T1000 (cell line): ENCODE measurements at regions not wholly inside any gene's neighbourhood (a gene's known extent, or its start where the extent isn't known, plus 50 kb on each side); places are given as distances from the start of the nearest gene placed in this dataset.

Source experiments
- DNase-seq: peaks from one replicate; lab custom pipeline; 2025; ENCODE audit warnings: mixed read lengths; lab: John Stamatoyannopoulos, UW

DNA sequence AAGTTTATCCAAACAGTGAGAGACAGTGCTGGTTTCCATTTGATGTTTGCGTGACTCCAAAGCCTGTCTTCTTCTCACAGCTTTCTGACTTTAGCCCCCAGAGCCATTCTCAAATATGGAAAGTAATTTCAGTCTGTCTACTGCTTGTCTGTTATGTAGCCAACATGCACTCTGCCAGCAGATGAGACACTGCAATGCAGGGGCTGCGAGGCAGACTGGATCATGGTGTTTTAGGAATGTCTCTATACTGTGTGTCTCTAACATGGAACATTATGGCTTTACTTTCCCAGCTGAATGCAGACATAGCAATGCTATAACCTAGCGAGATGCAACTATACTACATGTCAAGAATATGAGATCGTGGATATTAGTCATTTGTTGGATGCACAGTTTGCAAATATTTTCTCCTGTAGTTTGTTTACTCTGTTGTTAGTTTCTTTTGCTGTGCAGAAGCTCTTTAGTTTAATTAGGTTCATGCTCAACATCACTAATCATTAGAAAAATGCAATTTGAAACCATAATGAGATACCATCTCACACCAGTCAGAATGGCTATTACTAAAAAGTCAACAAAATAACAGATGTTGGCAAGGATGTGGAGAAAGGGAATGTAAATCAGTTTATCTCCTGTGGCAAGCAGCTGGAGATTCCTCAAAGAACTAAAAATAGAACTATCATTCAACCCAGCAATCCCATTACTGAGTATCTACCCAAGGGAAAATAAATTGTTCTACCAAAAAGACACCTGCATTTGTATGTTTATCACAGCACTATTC lies 235.8 kb upstream of the TMTC1 start:
- no peak for DNase-seq

DNA sequence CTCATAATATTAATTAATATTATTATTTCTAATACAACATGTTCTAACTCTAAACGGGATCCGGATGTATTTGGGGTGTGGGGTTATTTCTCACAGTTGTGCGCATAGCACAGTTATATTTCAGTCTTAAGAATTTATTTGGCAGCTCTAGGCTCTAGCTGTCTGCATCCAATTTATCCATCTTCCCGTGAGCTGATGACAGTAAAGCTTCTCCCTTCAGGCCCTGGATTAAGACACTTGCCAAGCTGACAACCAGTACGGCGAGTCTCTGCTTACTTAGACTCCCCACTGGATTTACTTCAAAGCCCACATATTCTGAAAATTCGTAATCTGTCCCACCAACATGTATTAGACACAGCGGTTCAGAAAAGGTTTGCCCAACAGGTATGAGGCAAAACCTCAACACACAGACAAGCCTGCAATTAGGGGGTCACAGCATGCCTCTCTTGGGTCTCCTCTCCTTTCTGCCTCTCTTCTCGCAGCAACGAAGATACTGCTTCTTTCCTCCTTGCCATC lies 232.9 kb upstream of the TMTC1 start:
- DNase-seq = no peak

GRCh38 chr12:30015631-30016337 lies 232.0 kb upstream of the TMTC1 start:
- no peak for DNase-seq

DNA sequence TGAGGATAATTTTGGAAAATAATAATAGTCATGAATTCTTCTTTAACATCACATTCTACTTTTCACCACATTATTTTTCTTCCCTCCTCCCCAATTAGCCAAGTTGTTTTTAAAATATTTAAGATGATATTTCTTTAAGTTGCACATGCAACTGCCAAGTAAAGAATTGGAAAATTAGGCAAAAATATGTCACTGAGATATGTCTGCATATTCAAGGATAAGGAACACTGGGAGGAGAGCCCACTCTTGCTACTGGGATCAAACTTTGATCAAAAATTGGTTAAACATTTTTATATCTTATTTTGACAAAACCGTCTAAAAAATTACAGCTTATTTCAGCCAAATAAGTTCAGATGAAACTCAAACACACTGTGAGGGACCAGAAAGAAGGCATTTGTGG lies 231.2 kb upstream of the TMTC1 start:
- DNase-seq = no peak

- no peak for DNase-seq
These were observed 229.2 kb upstream of the TMTC1 start for GRCh38 chr12:30012816-30013450.

DNA sequence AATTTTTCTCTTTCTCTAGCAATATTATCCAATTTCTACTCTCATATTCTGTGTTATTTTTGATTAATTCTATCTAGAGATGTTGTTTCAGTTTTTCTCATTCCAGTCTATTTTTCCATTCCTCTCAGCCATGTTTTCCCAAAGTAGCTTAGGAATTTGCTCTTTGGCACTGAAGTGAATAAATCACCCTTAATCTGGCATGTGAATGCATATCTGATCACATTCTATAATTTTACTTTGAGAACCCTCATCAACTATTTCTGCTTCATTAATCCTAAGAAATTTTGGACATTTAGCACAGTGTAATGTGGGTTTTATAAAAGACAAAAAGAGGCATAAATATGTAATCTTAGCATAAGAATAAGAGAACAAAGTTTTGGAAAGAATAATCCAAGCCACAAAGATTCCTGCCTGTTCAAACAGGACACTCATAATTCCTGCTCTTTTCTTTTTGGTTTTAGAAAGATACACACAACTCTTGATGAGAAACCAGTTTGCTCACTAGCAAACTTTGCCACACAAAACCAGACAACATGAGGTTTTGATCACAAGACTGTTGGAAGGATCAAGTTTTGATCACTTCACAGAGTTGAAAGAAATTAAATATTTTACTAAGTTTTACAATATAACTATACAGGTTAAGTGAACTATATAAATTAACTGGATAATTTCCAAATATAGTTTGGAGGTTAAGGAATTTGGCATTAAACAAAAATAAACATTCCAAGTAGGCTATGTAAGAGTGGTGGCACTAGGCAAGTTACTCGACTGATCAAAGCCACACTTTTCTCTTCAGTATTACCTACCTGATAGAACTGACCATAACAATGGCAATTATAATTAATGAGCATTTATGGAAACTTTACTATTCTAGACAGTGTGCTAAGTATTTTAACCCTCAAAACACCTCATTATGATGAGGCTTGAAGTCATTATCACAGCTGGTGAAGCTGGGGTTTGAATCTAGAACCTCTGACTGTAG lies 226.6 kb upstream of the TMTC1 start:
- no peak for DNase-seq

DNA sequence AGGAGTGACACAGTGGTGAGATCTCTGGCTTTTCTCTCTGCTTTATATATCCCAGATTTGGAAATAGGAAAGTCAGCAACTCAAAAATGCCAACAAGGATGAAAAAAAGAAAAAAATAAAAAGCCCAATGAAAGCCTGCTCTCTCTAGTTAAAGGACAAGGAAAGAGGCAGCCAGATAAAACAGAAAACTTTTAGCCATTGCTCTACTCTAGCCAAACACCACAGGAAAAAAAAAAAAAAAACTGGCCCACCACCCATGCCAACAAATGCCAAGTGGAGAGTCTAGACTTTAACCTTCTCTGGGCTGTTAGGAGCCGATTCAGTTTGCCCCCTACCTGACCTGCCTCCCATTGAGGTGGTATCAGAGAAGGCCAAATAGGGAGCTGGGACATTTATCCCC lies 222.3 kb upstream of the TMTC1 start:
- DNase-seq = no peak

DNA sequence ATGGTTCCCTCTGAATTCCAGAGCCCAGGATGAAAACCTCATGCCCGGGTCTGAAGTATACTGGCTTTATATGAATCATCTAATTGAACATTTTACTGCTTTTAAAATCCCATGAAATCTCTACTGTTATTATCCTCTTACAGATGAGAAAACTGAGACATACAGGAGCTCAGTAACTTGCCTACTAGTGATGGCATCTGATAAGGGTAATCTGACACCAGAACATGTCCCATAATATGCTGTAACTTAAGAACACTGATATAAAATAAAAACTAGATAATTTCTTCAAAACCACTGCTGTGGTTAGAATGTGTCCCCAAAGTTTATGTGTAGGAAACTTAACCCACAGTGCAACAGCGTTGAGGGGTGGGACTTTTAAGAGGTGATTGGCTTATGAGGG lies 219.6 kb upstream of the TMTC1 start:
- no peak for DNase-seq

DNA sequence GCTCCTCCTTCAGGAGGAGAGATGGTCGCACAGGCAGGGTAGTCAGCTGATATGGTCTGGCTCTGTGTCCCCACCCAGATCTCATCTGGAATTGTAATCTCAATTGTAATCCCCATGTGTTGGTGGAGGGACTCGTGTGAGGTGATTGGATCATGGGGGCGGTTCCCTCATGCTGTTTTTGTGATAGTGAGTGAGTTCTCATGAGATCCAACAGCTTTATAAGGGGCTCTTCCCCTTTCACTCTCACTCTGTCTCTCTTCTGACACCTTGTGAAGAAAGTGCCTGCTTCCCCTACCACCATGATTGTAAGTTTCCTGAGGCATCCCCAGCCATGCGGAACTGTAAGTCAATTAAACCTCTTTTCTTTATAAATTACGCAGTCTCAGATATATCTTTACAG lies 218.9 kb upstream of the TMTC1 start:
- DNase-seq = no peak

- DNase-seq = no peak
These were observed 216.7 kb upstream of the TMTC1 start for GRCh38 chr12:30000401-30000800.

DNA sequence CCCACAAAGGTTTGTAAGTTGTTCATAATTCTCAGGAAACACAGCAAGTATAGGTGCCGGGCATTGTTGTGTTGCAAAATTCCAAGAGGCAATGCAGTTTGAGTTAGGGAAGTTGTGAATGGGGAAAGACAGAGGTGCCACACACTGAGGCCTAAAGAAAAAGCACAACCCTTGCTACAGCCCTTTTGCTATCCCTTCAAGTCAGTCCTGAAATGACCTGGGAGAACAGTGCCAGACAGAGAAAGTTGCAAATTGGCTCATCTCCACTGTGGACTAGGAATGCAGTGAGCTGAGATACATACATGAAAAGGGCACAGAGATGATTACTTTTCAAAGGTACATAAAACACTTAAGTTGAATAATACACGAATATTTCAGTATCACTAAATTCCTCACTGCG lies 213.3 kb upstream of the TMTC1 start:
- no peak for DNase-seq

- DNase-seq = no peak
These were observed 208.6 kb upstream of the TMTC1 start for GRCh38 chr12:29992366-29992765.

DNA sequence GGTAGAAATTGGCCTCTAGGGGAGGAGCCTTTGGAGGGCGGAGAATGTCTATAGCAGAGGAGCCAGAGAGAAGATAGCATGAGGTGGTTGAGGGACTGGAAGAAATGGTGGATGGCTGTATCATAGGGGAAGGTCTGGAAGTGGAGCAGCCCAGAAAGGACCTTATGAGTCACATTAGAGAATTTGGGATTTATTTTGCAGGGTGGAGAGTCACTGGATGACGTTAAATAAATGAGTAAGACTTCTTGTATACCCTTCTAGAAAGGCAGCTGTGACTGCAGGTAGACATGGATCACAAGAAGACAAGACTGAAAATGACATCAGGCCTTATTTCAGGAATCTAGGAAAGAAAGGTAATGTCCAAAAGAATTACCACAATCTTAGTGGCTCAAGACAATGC lies 208.2 kb upstream of the TMTC1 start:
- DNase-seq = no peak

GRCh38 chr12:29990971-29991370 lies 207.2 kb upstream of the TMTC1 start:
- no peak for DNase-seq

DNA sequence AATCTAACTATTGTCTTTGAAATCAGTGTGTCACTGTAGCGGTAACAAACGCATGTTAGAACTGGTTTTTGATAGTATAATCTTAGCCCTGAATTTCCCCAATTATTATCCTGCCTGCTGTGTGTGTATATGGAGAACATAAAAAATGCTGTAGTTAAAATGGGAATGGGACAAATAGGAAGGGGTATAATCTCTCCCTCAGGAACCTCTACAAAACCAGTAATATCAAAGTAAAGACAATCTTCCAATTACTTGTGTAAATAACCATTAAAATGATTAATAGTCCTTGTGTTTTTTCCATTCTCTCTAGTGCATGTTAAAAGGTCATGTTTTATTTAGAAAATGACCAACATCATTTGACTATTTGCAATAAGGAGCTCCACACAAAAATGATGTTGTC lies 200.1 kb upstream of the TMTC1 start:
- no peak for DNase-seq

DNA sequence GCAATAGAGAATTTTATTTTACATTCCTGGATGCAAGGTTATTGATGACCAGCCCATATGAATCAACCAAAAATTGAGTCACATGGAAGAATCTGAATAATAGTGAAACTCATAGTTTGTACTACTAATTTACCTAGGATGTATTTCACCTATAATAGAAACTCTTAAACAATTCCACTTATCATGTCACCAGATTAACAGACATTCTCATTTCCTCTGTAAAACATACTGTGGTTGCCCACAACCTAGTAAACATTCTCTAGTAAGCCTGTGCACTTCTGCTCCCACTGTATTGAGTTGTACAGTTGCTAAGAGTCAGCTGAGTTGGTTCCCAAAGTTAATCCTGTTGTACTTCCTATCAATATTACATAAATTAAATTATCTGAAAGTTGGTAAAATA lies 196.6 kb upstream of the TMTC1 start:
- no peak for DNase-seq

GRCh38 chr12:29971446-29971845 lies 187.7 kb upstream of the TMTC1 start:
- DNase-seq = no peak

DNA sequence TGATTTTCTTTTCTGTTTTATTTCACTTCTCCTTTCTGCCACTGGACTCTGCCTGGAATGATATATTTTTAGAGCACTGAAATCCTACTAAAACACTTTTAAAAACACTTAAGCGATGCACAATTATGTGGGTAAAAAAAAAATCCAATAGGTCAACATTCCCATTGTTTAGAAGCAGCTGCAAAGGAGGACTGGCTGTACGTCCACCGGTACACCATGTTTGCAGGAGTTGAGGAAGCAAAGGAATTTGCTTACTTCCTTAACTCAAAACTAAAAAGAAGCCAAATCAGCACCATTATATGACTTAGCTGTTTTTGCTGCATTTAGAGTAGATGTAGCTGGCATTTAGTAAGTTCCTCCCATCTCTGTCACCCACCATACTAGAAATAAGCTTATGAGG lies 186.8 kb upstream of the TMTC1 start:
- DNase-seq = no peak

DNA sequence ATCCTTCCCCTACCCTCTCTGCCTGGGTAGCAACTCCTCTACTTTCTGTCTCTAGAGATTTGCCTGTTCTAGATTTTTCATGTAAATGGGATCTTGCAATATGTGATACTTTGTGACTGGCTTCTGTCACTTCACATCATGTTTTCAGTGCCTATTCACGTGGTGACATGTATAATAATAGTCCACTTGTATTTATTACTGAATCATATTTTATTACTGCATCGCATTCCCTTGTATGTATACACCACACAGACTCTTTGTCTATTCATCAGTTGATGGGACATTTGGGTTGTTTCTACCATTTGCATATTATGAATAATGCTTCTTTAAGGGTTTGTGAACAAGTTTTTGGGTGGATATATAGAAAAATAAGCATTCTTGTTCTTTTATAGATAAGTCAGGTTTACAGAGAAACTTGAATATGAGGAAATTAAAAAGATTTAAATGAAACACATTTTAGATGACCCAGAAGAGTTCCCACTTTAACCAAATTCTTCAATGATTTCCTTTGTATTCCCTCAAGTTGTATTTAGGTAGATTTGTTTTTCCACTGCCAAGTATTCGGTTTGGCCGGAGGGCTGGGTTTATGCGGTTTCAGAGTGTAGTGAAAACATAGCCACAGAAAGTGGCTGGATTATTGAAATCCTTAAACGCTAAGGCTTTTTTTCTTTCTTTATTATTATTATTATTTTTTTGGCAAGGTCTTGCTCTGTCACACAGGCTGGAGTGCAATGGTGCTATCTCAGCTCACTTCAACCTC lies 178.7 kb upstream of the TMTC1 start:
- no peak for DNase-seq

- DNase-seq = no peak
These were observed 177.5 kb upstream of the TMTC1 start for GRCh38 chr12:29961231-29961630.

- DNase-seq = no peak
These were observed 176.4 kb upstream of the TMTC1 start for GRCh38 chr12:29960122-29960521.
